GM06990 (cell line): ENCODE measurements at regions not wholly inside any gene's neighbourhood (a gene's known extent, or its start where the extent isn't known, plus 50 kb on each side); places are given as distances from the start of the nearest gene placed in this dataset.
A peak's percentile ranks its signal among the peaks of the same experiment; 100 is the strongest.

Source experiments
- DNase-seq: peaks from one replicate; pipeline ENCODE4 v3.0.0-alpha.2; 2011; ENCODE audit not compliant: insufficient read length; ENCODE audit errors: extremely low read depth
- H3K27me3 ChIP-seq: replicated peaks from 2 replicates; pipeline ENCODE4 v1.6.0; 2011; ENCODE audit warnings: low read length; ENCODE audit not compliant: control insufficient read depth, insufficient read depth
- H3K36me3 ChIP-seq: 2 replicates; pipeline ENCODE4 v1.5.1; 2011; ENCODE audit warnings: low read length; ENCODE audit not compliant: control insufficient read depth, insufficient read depth
- H3K4me3 ChIP-seq: replicated peaks from 2 replicates; pipeline ENCODE4 v1.5.1; 2011; ENCODE audit warnings: low read depth, mild to moderate bottlenecking, control low read depth, low read length
- CTCF ChIP-seq: IDR thresholded peaks from 2 replicates; pipeline ENCODE4 v1.5.1; 2011; ENCODE audit warnings: low read length, control low read depth, mild to moderate bottlenecking, inconsistent platforms; ENCODE audit not compliant: insufficient read depth, poor library complexity, severe bottlenecking

- no peak for TF ChIP-seq CTCF
- H3K27me3 ChIP-seq: no peaks in the 10 kb centered on the region; the same call in 1 of the 2 replicates
- no peaks in the 10 kb centered on the region for H3K36me3 ChIP-seq
- no peak overlapping the region for H3K4me3 ChIP-seq
- no peak for DNase-seq
Measured at GRCh38 chr9:105881021-105881420, 186.7 kb downstream of the TMEM38B start.

DNA sequence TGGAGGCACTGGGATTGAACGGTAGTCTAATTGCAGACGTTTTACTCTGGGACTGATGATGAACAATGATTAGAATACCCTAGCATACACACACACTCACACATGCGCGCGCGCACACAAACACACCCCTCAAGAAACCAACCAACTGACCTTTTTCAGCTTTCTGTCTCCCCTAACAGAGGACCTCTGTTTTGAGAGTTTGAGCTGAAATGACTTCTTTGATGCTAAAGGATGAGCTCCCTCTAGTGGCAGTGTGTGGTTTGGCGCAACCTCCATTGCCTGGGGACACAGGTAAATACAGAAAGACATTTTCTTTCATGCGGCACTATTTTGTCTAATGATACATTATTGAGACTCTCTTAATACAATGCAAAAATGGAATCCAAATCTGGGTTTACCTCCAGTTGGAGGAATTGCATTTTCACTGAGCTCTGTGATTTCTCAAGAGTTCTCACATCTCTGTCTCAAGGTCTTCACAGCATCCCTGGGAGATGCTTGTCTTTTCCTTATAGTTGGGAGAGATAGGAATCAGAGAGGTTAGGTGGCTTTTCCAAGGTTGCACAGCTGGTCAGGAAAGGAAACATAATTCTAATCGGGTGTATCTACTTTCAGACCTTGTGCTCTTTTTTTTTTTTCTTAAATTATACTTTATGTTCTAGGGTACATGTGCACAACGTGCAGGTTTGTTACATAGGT, 187.5 kb downstream of the TMEM38B start:
- H3K4me3 ChIP-seq: no peak overlapping the region
- TF ChIP-seq CTCF: peak; percentile 92

DNA sequence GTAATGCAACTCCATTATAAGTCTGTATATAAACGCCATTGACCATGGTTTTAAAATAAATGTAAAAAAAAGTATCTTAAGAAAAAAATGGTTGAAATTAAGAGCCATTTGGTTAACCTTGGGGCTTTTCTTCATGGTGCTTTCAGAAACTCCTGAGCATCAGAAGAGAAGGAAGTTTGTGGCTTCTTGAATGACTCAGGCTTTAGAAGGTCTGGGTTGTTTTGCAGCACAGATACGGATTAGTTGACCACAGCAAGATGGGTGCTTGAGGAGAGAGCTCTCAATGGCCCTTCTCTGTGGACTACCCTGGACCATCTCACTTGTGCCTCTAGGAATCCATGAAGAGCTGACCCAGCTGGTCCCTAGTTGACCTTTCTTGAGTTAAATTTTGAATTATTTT, 189.5 kb downstream of the TMEM38B start:
- H3K4me3 ChIP-seq: no peak overlapping the region
- TF ChIP-seq CTCF: no peak
- H3K36me3 ChIP-seq: no peaks in the 10 kb centered on the region
- H3K27me3 ChIP-seq: no peaks in the 10 kb centered on the region; the same call in 1 of the 2 replicates
- DNase-seq: peak; percentile 20

More for the DNA sequence above, 187.5 kb downstream of the TMEM38B start:
- H3K36me3 ChIP-seq: no peaks in the 10 kb centered on the region
- peak; percentile 17 for DNase-seq
- no peaks in the 10 kb centered on the region; the same call in 1 of the 2 replicates for H3K27me3 ChIP-seq

- H3K36me3 ChIP-seq: no peaks in the 10 kb centered on the region
- DNase-seq: no peak
- H3K27me3 ChIP-seq: no peaks in the 10 kb centered on the region; the same call in 1 of the 2 replicates
- no peak overlapping the region for H3K4me3 ChIP-seq
- no peak for TF ChIP-seq CTCF
Measured at GRCh38 chr9:105884416-105884815, 190.1 kb downstream of the TMEM38B start.

DNA sequence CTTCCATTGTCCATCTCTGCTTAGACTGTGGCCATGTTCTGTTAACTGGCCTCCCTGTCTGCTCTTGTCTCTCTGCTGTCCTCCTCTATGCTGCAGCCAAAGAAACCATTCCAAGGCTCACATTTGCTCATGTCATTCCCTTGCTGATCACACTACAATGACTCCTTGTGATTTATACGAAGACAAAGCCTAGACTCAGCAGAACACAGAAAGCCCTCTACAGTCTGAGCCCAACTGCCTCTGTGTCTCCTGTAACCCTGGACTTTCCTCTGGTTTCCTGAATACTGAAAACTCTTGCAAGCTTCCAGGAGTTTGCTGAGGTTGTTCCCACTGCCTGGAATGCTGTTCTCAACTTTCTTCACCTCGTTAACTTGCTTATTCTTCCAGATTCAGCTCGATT, 191.8 kb downstream of the TMEM38B start:
- no peaks in the 10 kb centered on the region; the same call in 1 of the 2 replicates for H3K27me3 ChIP-seq
- TF ChIP-seq CTCF: no peak
- DNase-seq: no peak
- no peaks in the 10 kb centered on the region for H3K36me3 ChIP-seq
- no peak overlapping the region for H3K4me3 ChIP-seq
